ENCODE measurements at regions not wholly inside any gene's neighbourhood (a gene's known extent, or its start where the extent isn't known, plus 50 kb on each side); places are given as distances from the start of the nearest gene placed in this dataset.

- FAIRE-seq (no peak), DNase-seq (ENCODE audit: insufficient read length, low spot score) (no peak)
- no peak for TF ChIP-seq CTCF (IDR thresholded peaks at IDR 0.05; ENCODE audit: insufficient read depth, missing control alignments)
Observed at GRCh38 chr3:86634361-86634760, 356.6 kb downstream of the VGLL3 start.

- DNase-seq (ENCODE audit: insufficient read length, low spot score) (no peak), FAIRE-seq (no peak)
- no peak for TF ChIP-seq CTCF (IDR thresholded peaks at IDR 0.05; ENCODE audit: insufficient read depth, missing control alignments)
Observed at GRCh38 chr3:86629511-86629910, 361.4 kb downstream of the VGLL3 start.

GRCh38 chr3:86624192-86624591, 366.8 kb downstream of the VGLL3 start:
- no peak for TF ChIP-seq CTCF (IDR thresholded peaks at IDR 0.05; ENCODE audit: insufficient read depth, missing control alignments)
- DNase-seq (ENCODE audit: insufficient read length, low spot score) (no peak), FAIRE-seq (no peak)

GRCh38 chr3:86618706-86619105, 372.2 kb downstream of the VGLL3 start:
- FAIRE-seq (no peak), DNase-seq (ENCODE audit: insufficient read length, low spot score) (no peak)
- no peak for TF ChIP-seq CTCF (IDR thresholded peaks at IDR 0.05; ENCODE audit: insufficient read depth, missing control alignments)

GRCh38 chr3:86605166-86605565, 385.8 kb downstream of the VGLL3 start:
- TF ChIP-seq CTCF (IDR thresholded peaks at IDR 0.05; ENCODE audit: insufficient read depth, missing control alignments), result no peak
- DNase-seq (ENCODE audit: insufficient read length, low spot score) (no peak), FAIRE-seq (no peak)

GRCh38 chr3:86595696-86596095, 395.3 kb downstream of the VGLL3 start:
- FAIRE-seq (no peak), DNase-seq (ENCODE audit: insufficient read length, low spot score) (no peak)
- no peak for TF ChIP-seq CTCF (IDR thresholded peaks at IDR 0.05; ENCODE audit: insufficient read depth, missing control alignments)

- TF ChIP-seq CTCF (IDR thresholded peaks at IDR 0.05; ENCODE audit: insufficient read depth, missing control alignments), result no peak
- FAIRE-seq, result no peak
- DNase-seq (ENCODE audit: insufficient read length, low spot score), result no peak
Observed at GRCh38 chr3:86594838-86595237, 396.1 kb downstream of the VGLL3 start.
